GM23338 (cell line): ENCODE measurements at regions not wholly inside any gene's neighbourhood (a gene's known extent, or its start where the extent isn't known, plus 50 kb on each side); places are given as distances from the start of the nearest gene placed in this dataset.

Source experiments
- ATAC-seq: fragments of 200-7000 bp; cut with Tn5 transposase; 3 replicates; pipeline ENCODE4 v1.9.1; 2020
- DNase-seq: peaks from one replicate; pipeline ENCODE4 v3.0.0-alpha.2; 2015; ENCODE audit warnings: low spot score
- H2AFZ ChIP-seq: fragments of 200-600 bp; sonication (generic); 2 replicates; pipeline ENCODE4 v1.8.0; 2016; ENCODE audit warnings: antibody characterized with exemption, mild to moderate bottlenecking, moderate library complexity
- H3F3A ChIP-seq: fragments of 200-600 bp; sonication (generic); replicated peaks from 2 replicates; pipeline ENCODE4 v1.8.0; 2017; ENCODE audit warnings: antibody characterized with exemption, mixed run types, low read depth
- H3K27ac ChIP-seq: fragments of 200-600 bp; sonication (generic); 2 replicates; pipeline ENCODE4 v1.6.1; 2016; ENCODE audit warnings: low read depth
- H3K27me3 ChIP-seq: fragments of 200-600 bp; sonication (generic); 2 replicates; pipeline ENCODE4 v1.8.0; 2016; ENCODE audit warnings: mild to moderate bottlenecking, mixed run types, moderate library complexity; ENCODE audit not compliant: insufficient read depth
- H3K36me3 ChIP-seq: fragments of 200-600 bp; sonication (generic); 2 replicates; pipeline ENCODE4 v1.8.0; 2016; ENCODE audit warnings: mild to moderate bottlenecking; ENCODE audit not compliant: insufficient read depth
- H3K4me1 ChIP-seq: fragments of 200-600 bp; sonication (generic); 2 replicates; pipeline ENCODE4 v1.8.0; 2016; ENCODE audit warnings: mild to moderate bottlenecking, moderate library complexity; ENCODE audit not compliant: insufficient read depth
- H3K4me2 ChIP-seq: fragments of 200-600 bp; sonication (generic); 2 replicates; pipeline ENCODE4 v1.7.1; 2017; ENCODE audit warnings: mixed run types
- H3K4me3 ChIP-seq: fragments of 200-600 bp; sonication (generic); 2 replicates; pipeline ENCODE4 v1.6.1; 2016; ENCODE audit warnings: mixed run types
- H3K79me2 ChIP-seq: fragments of 200-600 bp; sonication (generic); replicated peaks from 2 replicates; pipeline ENCODE4 v1.8.0; 2017; ENCODE audit warnings: mild to moderate bottlenecking; ENCODE audit not compliant: insufficient read depth
- H3K9me2 ChIP-seq: fragments of 200-600 bp; sonication (generic); 2 replicates; pipeline ENCODE4 v1.8.0; 2017; ENCODE audit not compliant: insufficient read depth
- H4K20me1 ChIP-seq: fragments of 200-600 bp; sonication (generic); replicated peaks from 2 replicates; pipeline ENCODE4 v1.8.0; 2017; ENCODE audit warnings: mild to moderate bottlenecking; ENCODE audit not compliant: insufficient read depth
- H3K27ac Mint-ChIP-seq: 2 replicates; pipeline ENCODE4 v1.8.0; 2020; ENCODE audit warnings: inconsistent platforms, mild to moderate bottlenecking, moderate library complexity, mixed read lengths
- H3K27me3 Mint-ChIP-seq: 3 replicates; pipeline ENCODE4 v1.8.0; 2022; ENCODE audit warnings: low read depth, mild to moderate bottlenecking, moderate library complexity, mixed read lengths, inconsistent platforms; ENCODE audit not compliant: insufficient read depth, poor library complexity
- H3K36me3 Mint-ChIP-seq: 3 replicates; pipeline ENCODE4 v1.8.0; 2021; ENCODE audit warnings: low read depth, mild to moderate bottlenecking, inconsistent platforms, moderate library complexity, mixed read lengths
- H3K4me1 Mint-ChIP-seq: 3 replicates; pipeline ENCODE4 v1.8.0; 2020; ENCODE audit warnings: mild to moderate bottlenecking, inconsistent platforms, mixed read lengths
- H3K4me3 Mint-ChIP-seq: 3 replicates; pipeline ENCODE4 v1.8.0; 2021; ENCODE audit warnings: moderate library complexity, mild to moderate bottlenecking, inconsistent platforms, mixed read lengths
- H3K9me3 Mint-ChIP-seq: 3 replicates; pipeline ENCODE4 v1.8.0; 2020; ENCODE audit warnings: moderate library complexity, mild to moderate bottlenecking, inconsistent platforms, mixed read lengths
- CREB1 ChIP-seq: fragments of 250-450 bp; sonication (Bioruptor Pico); IDR thresholded peaks from 2 replicates; pipeline ENCODE4 v1.5.0; 2020; ENCODE audit warnings: low read depth, mild to moderate bottlenecking, moderate library complexity
- EZH2 ChIP-seq: fragments of 200-600 bp; sonication (generic); IDR thresholded peaks from one replicate; pipeline ENCODE4 v1.8.0; 2017; ENCODE audit warnings: antibody characterized with exemption, mild to moderate bottlenecking, low read depth; ENCODE audit not compliant: unreplicated experiment
- EZH2phosphoT487 ChIP-seq: fragments of 200-600 bp; sonication (generic); IDR thresholded peaks from one replicate; pipeline ENCODE4 v1.8.1; 2018; ENCODE audit warnings: antibody characterized with exemption; ENCODE audit not compliant: unreplicated experiment
- POLR2AphosphoS5 ChIP-seq: IDR thresholded peaks from 2 replicates; pipeline ENCODE4 v1.6.1; 2016; ENCODE audit warnings: antibody characterized with exemption, low read depth
- STAT1 ChIP-seq: IDR thresholded peaks from one replicate; pipeline ENCODE4 v1.6.1; 2016; ENCODE audit warnings: antibody characterized with exemption; ENCODE audit not compliant: unreplicated experiment
- ZNF114 ChIP-seq: fragments of 250-450 bp; sonication (Bioruptor Pico); IDR thresholded peaks from 2 replicates; pipeline ENCODE4 v1.5.0; 2020; ENCODE audit warnings: mild to moderate bottlenecking, moderate library complexity
- ZNF331 ChIP-seq: fragments of 250-450 bp; sonication (Bioruptor Pico); IDR thresholded peaks from 2 replicates; pipeline ENCODE4 v1.5.0; 2020; ENCODE audit warnings: low read depth, mild to moderate bottlenecking, moderate library complexity
- TF ChIP-seq, protein P1 (sequence below): fragments of 250-450 bp; sonication (Bioruptor Pico); IDR thresholded peaks from 2 replicates; pipeline ENCODE4 v1.5.0; 2020; ENCODE audit warnings: mild to moderate bottlenecking, moderate library complexity
- TF ChIP-seq, protein P2 (sequence below): IDR thresholded peaks from one replicate; pipeline ENCODE4 v1.6.1; 2018; ENCODE audit warnings: antibody characterized with exemption; ENCODE audit not compliant: unreplicated experiment

DNA sequence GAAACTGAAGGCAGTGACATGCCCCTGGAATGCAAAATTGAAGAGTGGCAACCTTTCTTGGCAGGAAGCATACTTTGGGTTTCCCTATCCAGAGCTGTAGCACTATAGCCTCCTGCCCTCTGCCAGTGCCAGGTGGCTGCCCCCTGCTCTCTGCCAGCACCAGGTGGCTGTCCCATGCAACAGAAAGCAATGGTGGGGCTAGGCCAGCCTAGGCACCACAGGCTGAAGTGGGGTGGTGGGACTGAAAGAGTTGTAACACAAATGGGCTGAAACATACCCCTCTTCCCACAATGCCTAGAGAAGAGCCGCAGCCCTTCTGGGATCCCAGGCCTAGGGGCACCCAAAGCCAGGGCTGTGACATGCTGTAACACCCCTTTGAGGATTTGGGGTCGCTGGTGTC, 1739.3 kb upstream of the LRRTM1 start:
- Histone ChIP-seq H3K27me3 (no peaks in the 10 kb centered on the region), H2AFZ (no peak overlapping the region), H3K9me2 (no peaks in the 10 kb centered on the region), H4K20me1 (no peaks in the 10 kb centered on the region), H3F3A (no peaks in the 10 kb centered on the region), H3K79me2 (no peaks in the 10 kb centered on the region), H3K27ac (no peak overlapping the region), H3K36me3 (no peaks in the 10 kb centered on the region), H3K4me1 (no peaks in the 10 kb centered on the region), H3K4me3 (no peak overlapping the region), H3K4me2 (no peak overlapping the region)
- H3K4me3 Mint-ChIP-seq = no peak overlapping the region
- peaks cover 3% of the 10 kb centered on the region; the same call in 2 of the 3 replicates for H3K36me3 Mint-ChIP-seq
- H3K4me1 Mint-ChIP-seq = no peaks in the 10 kb centered on the region; the same call in 2 of the 3 replicates
- TF ChIP-seq POLR2AphosphoS5 = no peak
- TF ChIP-seq STAT1 = no peak
- TF ChIP-seq EZH2 = no peak
- no peak for TF ChIP-seq CREB1 (CRISPR knock-in tag)
- no peak for TF ChIP-seq EZH2phosphoT487
- TF ChIP-seq, protein P1, sequence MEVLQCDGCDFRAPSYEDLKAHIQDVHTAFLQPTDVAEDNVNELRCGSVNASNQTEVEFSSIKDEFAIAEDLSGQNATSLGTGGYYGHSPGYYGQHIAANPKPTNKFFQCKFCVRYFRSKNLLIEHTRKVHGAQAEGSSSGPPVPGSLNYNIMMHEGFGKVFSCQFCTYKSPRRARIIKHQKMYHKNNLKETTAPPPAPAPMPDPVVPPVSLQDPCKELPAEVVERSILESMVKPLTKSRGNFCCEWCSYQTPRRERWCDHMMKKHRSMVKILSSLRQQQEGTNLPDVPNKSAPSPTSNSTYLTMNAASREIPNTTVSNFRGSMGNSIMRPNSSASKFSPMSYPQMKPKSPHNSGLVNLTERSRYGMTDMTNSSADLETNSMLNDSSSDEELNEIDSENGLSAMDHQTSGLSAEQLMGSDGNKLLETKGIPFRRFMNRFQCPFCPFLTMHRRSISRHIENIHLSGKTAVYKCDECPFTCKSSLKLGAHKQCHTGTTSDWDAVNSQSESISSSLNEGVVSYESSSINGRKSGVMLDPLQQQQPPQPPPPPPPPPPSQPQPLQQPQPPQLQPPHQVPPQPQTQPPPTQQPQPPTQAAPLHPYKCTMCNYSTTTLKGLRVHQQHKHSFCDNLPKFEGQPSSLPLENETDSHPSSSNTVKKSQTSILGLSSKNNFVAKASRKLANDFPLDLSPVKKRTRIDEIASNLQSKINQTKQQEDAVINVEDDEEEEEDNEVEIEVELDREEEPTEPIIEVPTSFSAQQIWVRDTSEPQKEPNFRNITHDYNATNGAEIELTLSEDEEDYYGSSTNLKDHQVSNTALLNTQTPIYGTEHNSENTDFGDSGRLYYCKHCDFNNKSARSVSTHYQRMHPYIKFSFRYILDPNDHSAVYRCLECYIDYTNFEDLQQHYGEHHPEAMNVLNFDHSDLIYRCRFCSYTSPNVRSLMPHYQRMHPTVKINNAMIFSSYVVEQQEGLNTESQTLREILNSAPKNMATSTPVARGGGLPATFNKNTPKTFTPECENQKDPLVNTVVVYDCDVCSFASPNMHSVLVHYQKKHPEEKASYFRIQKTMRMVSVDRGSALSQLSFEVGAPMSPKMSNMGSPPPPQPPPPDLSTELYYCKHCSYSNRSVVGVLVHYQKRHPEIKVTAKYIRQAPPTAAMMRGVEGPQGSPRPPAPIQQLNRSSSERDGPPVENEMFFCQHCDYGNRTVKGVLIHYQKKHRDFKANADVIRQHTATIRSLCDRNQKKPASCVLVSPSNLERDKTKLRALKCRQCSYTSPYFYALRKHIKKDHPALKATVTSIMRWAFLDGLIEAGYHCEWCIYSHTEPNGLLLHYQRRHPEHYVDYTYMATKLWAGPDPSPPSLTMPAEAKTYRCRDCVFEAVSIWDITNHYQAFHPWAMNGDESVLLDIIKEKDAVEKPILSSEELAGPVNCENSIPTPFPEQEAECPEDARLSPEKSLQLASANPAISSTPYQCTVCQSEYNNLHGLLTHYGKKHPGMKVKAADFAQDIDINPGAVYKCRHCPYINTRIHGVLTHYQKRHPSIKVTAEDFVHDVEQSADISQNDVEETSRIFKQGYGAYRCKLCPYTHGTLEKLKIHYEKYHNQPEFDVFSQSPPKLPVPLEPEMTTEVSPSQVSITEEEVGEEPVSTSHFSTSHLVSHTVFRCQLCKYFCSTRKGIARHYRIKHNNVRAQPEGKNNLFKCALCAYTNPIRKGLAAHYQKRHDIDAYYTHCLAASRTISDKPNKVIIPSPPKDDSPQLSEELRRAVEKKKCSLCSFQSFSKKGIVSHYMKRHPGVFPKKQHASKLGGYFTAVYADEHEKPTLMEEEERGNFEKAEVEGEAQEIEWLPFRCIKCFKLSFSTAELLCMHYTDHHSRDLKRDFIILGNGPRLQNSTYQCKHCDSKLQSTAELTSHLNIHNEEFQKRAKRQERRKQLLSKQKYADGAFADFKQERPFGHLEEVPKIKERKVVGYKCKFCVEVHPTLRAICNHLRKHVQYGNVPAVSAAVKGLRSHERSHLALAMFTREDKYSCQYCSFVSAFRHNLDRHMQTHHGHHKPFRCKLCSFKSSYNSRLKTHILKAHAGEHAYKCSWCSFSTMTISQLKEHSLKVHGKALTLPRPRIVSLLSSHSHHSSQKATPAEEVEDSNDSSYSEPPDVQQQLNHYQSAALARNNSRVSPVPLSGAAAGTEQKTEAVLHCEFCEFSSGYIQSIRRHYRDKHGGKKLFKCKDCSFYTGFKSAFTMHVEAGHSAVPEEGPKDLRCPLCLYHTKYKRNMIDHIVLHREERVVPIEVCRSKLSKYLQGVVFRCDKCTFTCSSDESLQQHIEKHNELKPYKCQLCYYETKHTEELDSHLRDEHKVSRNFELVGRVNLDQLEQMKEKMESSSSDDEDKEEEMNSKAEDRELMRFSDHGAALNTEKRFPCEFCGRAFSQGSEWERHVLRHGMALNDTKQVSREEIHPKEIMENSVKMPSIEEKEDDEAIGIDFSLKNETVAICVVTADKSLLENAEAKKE = no peak
- TF ChIP-seq ZNF331 = no peak
- TF ChIP-seq, protein P2, sequence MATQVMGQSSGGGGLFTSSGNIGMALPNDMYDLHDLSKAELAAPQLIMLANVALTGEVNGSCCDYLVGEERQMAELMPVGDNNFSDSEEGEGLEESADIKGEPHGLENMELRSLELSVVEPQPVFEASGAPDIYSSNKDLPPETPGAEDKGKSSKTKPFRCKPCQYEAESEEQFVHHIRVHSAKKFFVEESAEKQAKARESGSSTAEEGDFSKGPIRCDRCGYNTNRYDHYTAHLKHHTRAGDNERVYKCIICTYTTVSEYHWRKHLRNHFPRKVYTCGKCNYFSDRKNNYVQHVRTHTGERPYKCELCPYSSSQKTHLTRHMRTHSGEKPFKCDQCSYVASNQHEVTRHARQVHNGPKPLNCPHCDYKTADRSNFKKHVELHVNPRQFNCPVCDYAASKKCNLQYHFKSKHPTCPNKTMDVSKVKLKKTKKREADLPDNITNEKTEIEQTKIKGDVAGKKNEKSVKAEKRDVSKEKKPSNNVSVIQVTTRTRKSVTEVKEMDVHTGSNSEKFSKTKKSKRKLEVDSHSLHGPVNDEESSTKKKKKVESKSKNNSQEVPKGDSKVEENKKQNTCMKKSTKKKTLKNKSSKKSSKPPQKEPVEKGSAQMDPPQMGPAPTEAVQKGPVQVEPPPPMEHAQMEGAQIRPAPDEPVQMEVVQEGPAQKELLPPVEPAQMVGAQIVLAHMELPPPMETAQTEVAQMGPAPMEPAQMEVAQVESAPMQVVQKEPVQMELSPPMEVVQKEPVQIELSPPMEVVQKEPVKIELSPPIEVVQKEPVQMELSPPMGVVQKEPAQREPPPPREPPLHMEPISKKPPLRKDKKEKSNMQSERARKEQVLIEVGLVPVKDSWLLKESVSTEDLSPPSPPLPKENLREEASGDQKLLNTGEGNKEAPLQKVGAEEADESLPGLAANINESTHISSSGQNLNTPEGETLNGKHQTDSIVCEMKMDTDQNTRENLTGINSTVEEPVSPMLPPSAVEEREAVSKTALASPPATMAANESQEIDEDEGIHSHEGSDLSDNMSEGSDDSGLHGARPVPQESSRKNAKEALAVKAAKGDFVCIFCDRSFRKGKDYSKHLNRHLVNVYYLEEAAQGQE = no peak
- no peak for TF ChIP-seq ZNF114 (CRISPR knock-in tag)
- peaks cover 15% of the 10 kb centered on the region for H3K9me3 Mint-ChIP-seq
- no peak for DNase-seq
- no peak overlapping the region for H3K27ac Mint-ChIP-seq
- no peaks in the 10 kb centered on the region for H3K27me3 Mint-ChIP-seq
- no peak for ATAC-seq
